SK-N-SH treated with all-trans-retinoic acid at 6 μM for 48 hours (cell line): ENCODE measurements at regions not wholly inside any gene's neighbourhood (a gene's known extent, or its start where the extent isn't known, plus 50 kb on each side); places are given as distances from the start of the nearest gene placed in this dataset.

Experiments
- ARNTL ChIP-seq: fragments of 450-650 bp; formaldehyde crosslinking; IDR thresholded peaks from 2 replicates; pipeline ENCODE4 v1.5.0; 2020; ENCODE audit warnings: low read depth, mild to moderate bottlenecking, moderate library complexity, borderline replicate concordance
- BACH2 ChIP-seq: fragments of 250-450 bp; sonication (Bioruptor Pico); IDR thresholded peaks from 2 replicates; pipeline ENCODE4 v1.9.0; 2021; ENCODE audit warnings: mild to moderate bottlenecking, borderline replicate concordance
- CREB5 ChIP-seq: fragments of 250-450 bp; sonication (Bioruptor Pico); IDR thresholded peaks from 2 replicates; pipeline ENCODE4 v1.5.1; 2020; ENCODE audit warnings: low read depth, mild to moderate bottlenecking, moderate library complexity
- CSDC2 ChIP-seq: fragments of 250-450 bp; sonication (Bioruptor Pico); IDR thresholded peaks from 2 replicates; pipeline ENCODE4 v1.5.0; 2020; ENCODE audit warnings: mild to moderate bottlenecking, moderate library complexity
- GLIS3 ChIP-seq: fragments of 250-450 bp; sonication (Bioruptor Pico); IDR thresholded peaks from 2 replicates; pipeline ENCODE4 v1.5.0; 2020; ENCODE audit warnings: mild to moderate bottlenecking, moderate library complexity
- ISL1 ChIP-seq: fragments of 250-450 bp; sonication (Bioruptor Pico); IDR thresholded peaks from 2 replicates; pipeline ENCODE4 v2.1.2; 2022; ENCODE audit warnings: mild to moderate bottlenecking, moderate library complexity
- PATZ1 ChIP-seq: fragments of 250-450 bp; sonication (Bioruptor Pico); IDR thresholded peaks from 2 replicates; pipeline ENCODE4 v1.8.0; 2020; ENCODE audit warnings: mild to moderate bottlenecking, moderate library complexity, borderline replicate concordance
- PPARA ChIP-seq: fragments of 250-450 bp; sonication (Bioruptor Pico); IDR thresholded peaks from 2 replicates; pipeline ENCODE4 v1.5.0; 2020; ENCODE audit warnings: mild to moderate bottlenecking, borderline replicate concordance
- RARB ChIP-seq: fragments of 250-450 bp; sonication (Bioruptor Pico); IDR thresholded peaks from 2 replicates; pipeline ENCODE4 v1.8.0; 2021; ENCODE audit warnings: mild to moderate bottlenecking, moderate library complexity
- TOX ChIP-seq: fragments of 250-450 bp; sonication (Bioruptor Pico); IDR thresholded peaks from 2 replicates; pipeline ENCODE4 v1.8.0; 2021; ENCODE audit warnings: mild to moderate bottlenecking, moderate library complexity, borderline replicate concordance
- ZFP3 ChIP-seq: fragments of 250-450 bp; sonication (Bioruptor Pico); IDR thresholded peaks from 2 replicates; pipeline ENCODE4 v1.5.0; 2020; ENCODE audit warnings: mild to moderate bottlenecking, moderate library complexity
- ZNF565 ChIP-seq: fragments of 450-650 bp; formaldehyde crosslinking; conservative IDR thresholded peaks from 2 replicates; pipeline ENCODE4 v1.5.0; 2020; ENCODE audit warnings: low read depth, mild to moderate bottlenecking, moderate library complexity
- ZNF8 ChIP-seq: fragments of 450-650 bp; formaldehyde crosslinking; IDR thresholded peaks from 2 replicates; pipeline ENCODE4 v1.5.0; 2020; ENCODE audit warnings: mild to moderate bottlenecking, moderate library complexity

DNA sequence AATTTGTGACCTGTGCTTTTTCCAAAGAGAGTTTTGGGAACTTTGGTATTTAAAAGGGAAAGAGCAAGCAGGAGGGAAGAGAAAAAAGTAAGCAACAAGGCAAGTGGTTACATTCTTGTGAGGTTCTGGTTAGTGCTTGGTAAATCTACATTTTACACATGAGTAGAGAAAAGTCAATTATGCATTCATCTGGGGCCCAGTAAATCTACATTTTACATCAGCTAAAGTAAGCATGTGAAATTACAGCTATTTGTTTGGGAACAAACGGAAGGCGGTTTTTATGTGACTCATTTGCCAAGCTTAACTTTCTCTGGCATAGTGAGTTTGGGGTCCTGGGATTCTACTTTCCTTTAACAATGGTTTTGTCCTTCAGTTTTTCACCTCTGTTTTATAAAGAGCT lies 102.2 kb downstream of the SNX18 start:
- no peak for TF ChIP-seq ARNTL (CRISPR knock-in tag)
- no peak for TF ChIP-seq ISL1
- TF ChIP-seq PATZ1 (CRISPR knock-in tag): no peak
- TF ChIP-seq PPARA (CRISPR knock-in tag): no peak
- TF ChIP-seq CREB5 (CRISPR knock-in tag): no peak
- TF ChIP-seq GLIS3 (CRISPR knock-in tag): no peak
- TF ChIP-seq BACH2: no peak
- TF ChIP-seq RARB: no peak
- no peak for TF ChIP-seq ZNF565 (CRISPR knock-in tag)
- TF ChIP-seq TOX (CRISPR knock-in tag): no peak
- no peak for TF ChIP-seq ZFP3 (CRISPR knock-in tag)
- TF ChIP-seq ZNF8: no peak
- TF ChIP-seq CSDC2 (CRISPR knock-in tag): no peak
